HL-60 (cell line): ENCODE measurements at regions not wholly inside any gene's neighbourhood (a gene's known extent, or its start where the extent isn't known, plus 50 kb on each side); places are given as distances from the start of the nearest gene placed in this dataset.

Experiments
- DNase-seq, 2 experiments: peaks; one replicate each; pipeline ENCODE4 v3.0.0-alpha.2; 2010 to 2020; ENCODE audit warnings: low read depth in 1 of 2, low spot score in 1 of 2
- H3K27ac ChIP-seq: fragments of 250-450 bp; sonication (Bioruptor Pico); replicated peaks from 2 replicates; pipeline ENCODE4 v1.5.1; 2020; ENCODE audit warnings: mild to moderate bottlenecking, moderate library complexity
- H3K27me3 ChIP-seq: fragments of 250-450 bp; sonication (Bioruptor Pico); 2 replicates; pipeline ENCODE4 v1.5.1; 2021; ENCODE audit warnings: mild to moderate bottlenecking, moderate library complexity; ENCODE audit not compliant: insufficient read depth, poor library complexity, severe bottlenecking
- H3K4me3 ChIP-seq: replicated peaks from 2 replicates; pipeline ENCODE4 v1.5.1; 2011; ENCODE audit warnings: mild to moderate bottlenecking, control low read depth, low read length; ENCODE audit not compliant: insufficient read depth
- CTCF ChIP-seq: IDR thresholded peaks from one replicate; pipeline ENCODE4 v1.5.1; 2011; ENCODE audit warnings: low read length, control low read depth, inconsistent platforms; ENCODE audit not compliant: insufficient read depth
- GABPA ChIP-seq: IDR thresholded peaks from 2 replicates; pipeline ENCODE4 v1.6.1; 2012; ENCODE audit warnings: low read depth
- POLR2AphosphoS5 ChIP-seq: IDR thresholded peaks from 2 replicates; pipeline ENCODE4 v1.6.1; 2012; ENCODE audit warnings: low read depth
- REST ChIP-seq: IDR thresholded peaks from 2 replicates; pipeline ENCODE4 v1.6.1; 2012; ENCODE audit warnings: low read depth; ENCODE audit not compliant: insufficient replicate concordance
- SPI1 ChIP-seq: IDR thresholded peaks from 2 replicates; pipeline ENCODE4 v1.6.1; 2012; ENCODE audit warnings: low read depth, mild to moderate bottlenecking, borderline replicate concordance

DNA sequence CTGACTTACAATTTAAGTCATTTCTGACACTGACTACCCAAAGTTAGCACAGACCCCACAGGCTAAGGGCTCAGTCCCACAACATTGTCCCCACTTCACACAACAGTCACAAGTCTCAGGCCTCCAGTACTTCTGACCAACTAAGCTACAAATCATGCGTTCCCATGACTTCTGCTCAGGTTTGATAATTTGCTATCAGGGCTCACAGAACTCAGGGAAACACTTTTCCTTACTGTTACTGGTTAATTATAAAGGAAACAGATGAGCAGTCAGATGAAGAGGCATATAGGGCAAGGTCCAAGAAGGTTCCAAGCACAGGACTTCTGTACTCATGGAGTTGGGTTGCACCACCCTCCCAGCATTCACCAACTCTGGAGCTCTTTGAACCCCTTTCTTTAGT lies 151.2 kb upstream of the TNR start:
- Histone ChIP-seq H3K4me3 (no peak overlapping the region), H3K27ac (no peak overlapping the region), H3K27me3 (no peaks in the 10 kb centered on the region)
- TF ChIP-seq SPI1 = no peak
- DNase-seq = no peak

DNA sequence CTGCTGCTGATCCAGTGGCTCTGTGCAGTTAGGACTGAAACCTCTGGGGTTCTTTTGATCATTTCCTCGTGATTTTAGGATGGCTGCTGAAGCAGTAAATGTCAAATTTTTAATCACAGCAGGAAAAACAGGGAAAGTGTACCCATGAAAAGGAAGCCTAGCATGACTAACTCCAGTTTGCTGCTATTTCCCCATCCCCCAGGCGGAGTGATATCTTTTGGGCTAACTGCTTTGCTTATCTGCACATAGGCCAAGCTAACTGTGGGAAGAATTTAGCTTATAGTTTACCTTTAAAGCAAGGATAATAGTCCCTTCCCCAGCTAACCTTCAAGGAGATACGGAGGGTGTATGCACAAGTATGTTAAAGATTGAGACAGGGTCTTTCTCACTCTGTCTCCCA lies 149.8 kb upstream of the TNR start:
- Histone ChIP-seq H3K4me3 (no peak overlapping the region), H3K27me3 (peaks cover 2% of the 10 kb centered on the region), H3K27ac (no peak overlapping the region)
- TF ChIP-seq CTCF (no peak), POLR2AphosphoS5 (no peak), REST (no peak), GABPA (no peak), SPI1 (no peak)
- DNase-seq = no peak

GRCh38 chr1:175892686-175893085 lies 149.3 kb upstream of the TNR start:
- no peak for TF ChIP-seq GABPA
- TF ChIP-seq SPI1 = no peak
- no peak for TF ChIP-seq POLR2AphosphoS5
- TF ChIP-seq CTCF = no peak
- no peak for TF ChIP-seq REST
- Histone ChIP-seq H3K27ac (no peak overlapping the region), H3K27me3 (peaks cover 2% of the 10 kb centered on the region), H3K4me3 (no peak overlapping the region)
- DNase-seq = no peak

DNA sequence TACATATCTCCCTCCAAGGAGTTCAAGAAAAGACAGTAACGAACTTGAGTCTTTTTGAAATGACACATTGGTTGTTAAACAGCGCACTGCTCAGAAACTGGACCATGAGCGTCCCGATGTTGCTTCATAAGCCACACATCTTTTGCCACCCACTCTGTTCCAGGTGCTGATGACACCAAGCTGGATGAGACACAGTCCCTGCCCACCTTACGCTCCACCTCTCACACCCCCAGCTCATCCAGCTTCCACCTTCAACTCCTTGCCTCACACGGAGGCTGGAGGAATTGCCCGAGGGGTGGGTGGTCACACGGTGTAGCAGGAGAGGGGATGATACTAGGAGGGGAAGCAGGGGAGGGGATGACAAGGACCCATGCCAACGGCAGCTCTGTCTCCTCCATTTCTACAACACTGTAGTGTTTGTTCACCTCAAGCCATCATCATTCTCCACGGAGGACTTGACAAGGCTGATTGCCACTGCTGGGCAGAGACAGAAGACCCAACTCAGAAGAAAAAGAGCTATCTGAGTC lies 148.5 kb upstream of the TNR start:
- H3K27ac ChIP-seq = no peak overlapping the region
- no peak for TF ChIP-seq GABPA
- TF ChIP-seq REST = no peak
- no peak for TF ChIP-seq CTCF
- TF ChIP-seq SPI1 = no peak
- no peak for TF ChIP-seq POLR2AphosphoS5
- no peak overlapping the region for H3K4me3 ChIP-seq
- DNase-seq = no peak
- peaks cover 2% of the 10 kb centered on the region for H3K27me3 ChIP-seq
